ENCODE measurements at regions not wholly inside any gene's neighbourhood (a gene's known extent, or its start where the extent isn't known, plus 50 kb on each side); places are given as distances from the start of the nearest gene placed in this dataset.

GRCh38 chr1:218712677-218713076, 367.5 kb downstream of the TGFB2 start:
- H3K27me3 ChIP-seq (ENCODE audit: insufficient read depth, low read depth, severe bottlenecking), result no peaks in the 10 kb centered on the region
- H3K9me3 ChIP-seq (ENCODE audit: severe bottlenecking), result no peaks in the 10 kb centered on the region
- DNase-seq, result no peak
- no peak overlapping the region for H3K27ac ChIP-seq
- no peak overlapping the region for H3K4me3 ChIP-seq (ENCODE audit: low read depth, low read length)
- TF ChIP-seq CTCF (IDR thresholded peaks at IDR 0.05; ENCODE audit: low read depth, low read length), result no peak
- H3K36me3 ChIP-seq, result no peaks in the 10 kb centered on the region

- no peak for DNase-seq
- Histone ChIP-seq H3K9me3 (ENCODE audit: severe bottlenecking) (no peaks in the 10 kb centered on the region), H3K4me3 (ENCODE audit: low read depth, low read length) (no peak overlapping the region), H3K36me3 (no peaks in the 10 kb centered on the region), H3K27ac (no peak overlapping the region), H3K27me3 (ENCODE audit: insufficient read depth, low read depth, severe bottlenecking) (no peaks in the 10 kb centered on the region)
- no peak for TF ChIP-seq CTCF (IDR thresholded peaks at IDR 0.05; ENCODE audit: low read depth, low read length)
Measured at GRCh38 chr1:218715961-218716669, 371.0 kb downstream of the TGFB2 start.

GRCh38 chr1:218717575-218717974, 372.4 kb downstream of the TGFB2 start:
- no peak overlapping the region for H3K27ac ChIP-seq
- DNase-seq, result no peak
- no peaks in the 10 kb centered on the region for H3K9me3 ChIP-seq (ENCODE audit: severe bottlenecking)
- H3K36me3 ChIP-seq, result no peaks in the 10 kb centered on the region
- H3K27me3 ChIP-seq (ENCODE audit: insufficient read depth, low read depth, severe bottlenecking), result no peaks in the 10 kb centered on the region
- no peak overlapping the region for H3K4me3 ChIP-seq (ENCODE audit: low read depth, low read length)
- no peak for TF ChIP-seq CTCF (IDR thresholded peaks at IDR 0.05; ENCODE audit: low read depth, low read length)

- TF ChIP-seq CTCF (IDR thresholded peaks at IDR 0.05; ENCODE audit: low read depth, low read length), result no peak
- DNase-seq, result no peak
- H3K27ac ChIP-seq, result no peak overlapping the region
Measured at GRCh38 chr1:218718206-218718605, 373.1 kb downstream of the TGFB2 start.

GRCh38 chr1:218718977-218719376, 373.8 kb downstream of the TGFB2 start:
- no peak for DNase-seq
- no peak for TF ChIP-seq CTCF (IDR thresholded peaks at IDR 0.05; ENCODE audit: low read depth, low read length)
- no peaks in the 10 kb centered on the region for H3K36me3 ChIP-seq
- no peaks in the 10 kb centered on the region for H3K27me3 ChIP-seq (ENCODE audit: insufficient read depth, low read depth, severe bottlenecking)
- H3K4me3 ChIP-seq (ENCODE audit: low read depth, low read length), result no peak overlapping the region
- no peak overlapping the region for H3K27ac ChIP-seq
- H3K9me3 ChIP-seq (ENCODE audit: severe bottlenecking), result no peaks in the 10 kb centered on the region

More at GRCh38 chr1:218718206-218718605, 373.1 kb downstream of the TGFB2 start:
- Histone ChIP-seq H3K27me3 (ENCODE audit: insufficient read depth, low read depth, severe bottlenecking) (no peaks in the 10 kb centered on the region), H3K4me3 (ENCODE audit: low read depth, low read length) (no peak overlapping the region), H3K36me3 (no peaks in the 10 kb centered on the region), H3K9me3 (ENCODE audit: severe bottlenecking) (no peaks in the 10 kb centered on the region)
